NCI-H1105 treated with DMSO at 0.1 percent for 48 hours (cell line): ENCODE measurements at regions not wholly inside any gene's neighbourhood (a gene's known extent, or its start where the extent isn't known, plus 50 kb on each side); places are given as distances from the start of the nearest gene placed in this dataset.

Experiments used
- DNase-seq: peaks from one replicate; lab custom pipeline; 2025; lab: John Stamatoyannopoulos, UW

- DNase-seq, result no peak
Measured at GRCh38 chr4:19888587-19888986, 363.1 kb upstream of the SLIT2 start.

GRCh38 chr4:19883841-19884240, 367.9 kb upstream of the SLIT2 start:
- no peak for DNase-seq

DNA sequence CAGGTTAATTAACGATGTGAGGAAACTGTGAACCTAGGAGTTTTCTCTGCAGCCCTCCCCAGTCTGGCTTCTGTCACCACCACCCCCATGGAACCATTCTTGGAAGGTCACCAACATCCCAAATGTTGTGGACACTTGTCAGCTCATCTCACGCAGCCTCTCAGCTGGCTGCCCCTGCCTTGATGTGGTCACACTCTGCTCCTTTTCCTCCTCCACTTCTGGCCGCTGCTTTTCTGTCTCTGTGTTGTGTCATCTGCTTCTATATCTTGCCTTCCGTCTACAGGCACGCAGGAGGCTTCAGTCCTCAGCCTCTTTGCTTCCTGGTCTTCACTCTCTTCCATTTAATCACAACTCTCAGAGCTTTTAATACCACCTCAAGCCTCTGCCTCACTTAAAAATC, 371.5 kb upstream of the SLIT2 start:
- DNase-seq, result no peak

DNA sequence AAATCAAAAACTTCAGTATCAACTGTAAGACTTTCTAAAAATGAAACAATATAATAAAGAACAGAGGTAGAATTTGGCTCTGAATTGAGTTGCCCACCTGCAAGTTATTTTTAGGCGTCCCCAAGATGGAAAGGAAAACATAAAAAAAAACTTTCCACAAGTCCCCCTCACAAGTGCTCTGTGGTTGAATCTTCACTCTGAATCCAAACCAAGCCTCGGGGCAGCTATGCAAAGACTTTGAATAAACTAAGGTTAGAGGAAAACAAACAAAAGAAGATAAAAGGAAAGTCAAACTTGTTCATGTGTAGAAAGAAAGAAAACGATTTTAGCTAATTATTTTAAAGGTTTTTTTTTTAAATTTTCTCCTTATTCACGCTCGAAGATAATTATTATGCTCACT, 372.4 kb upstream of the SLIT2 start:
- DNase-seq, result no peak

GRCh38 chr4:19857991-19858390, 393.7 kb upstream of the SLIT2 start:
- DNase-seq, result no peak

- DNase-seq, result peak; percentile 1
Measured at GRCh38 chr4:19857380-19857779, 394.3 kb upstream of the SLIT2 start.

GRCh38 chr4:19850909-19851308, 400.8 kb upstream of the SLIT2 start:
- no peak for DNase-seq

GRCh38 chr4:19844446-19844845, 407.3 kb upstream of the SLIT2 start:
- no peak for DNase-seq

GRCh38 chr4:19842471-19842870, 409.2 kb upstream of the SLIT2 start:
- DNase-seq, result no peak

DNA sequence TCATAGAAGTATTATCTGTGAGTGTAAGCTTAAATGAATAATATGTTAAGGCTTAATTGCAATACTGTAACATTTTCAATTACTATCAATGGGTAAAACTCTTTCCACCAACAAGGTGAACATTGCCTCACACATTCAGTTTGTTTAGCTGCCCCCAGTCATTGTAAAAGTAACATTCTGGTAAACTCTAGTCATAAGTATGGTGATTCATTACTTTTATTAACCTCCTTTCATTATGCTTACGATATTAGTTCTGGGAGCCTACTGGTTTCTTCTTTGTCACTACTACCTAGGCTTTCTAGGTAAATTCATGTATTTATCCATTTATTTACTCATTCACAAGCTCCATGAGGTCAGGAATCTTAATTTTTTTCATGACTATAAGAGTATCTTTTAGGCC, 412.8 kb upstream of the SLIT2 start:
- no peak for DNase-seq

- no peak for DNase-seq
Measured at GRCh38 chr4:19835429-19835828, 416.3 kb upstream of the SLIT2 start.

DNA sequence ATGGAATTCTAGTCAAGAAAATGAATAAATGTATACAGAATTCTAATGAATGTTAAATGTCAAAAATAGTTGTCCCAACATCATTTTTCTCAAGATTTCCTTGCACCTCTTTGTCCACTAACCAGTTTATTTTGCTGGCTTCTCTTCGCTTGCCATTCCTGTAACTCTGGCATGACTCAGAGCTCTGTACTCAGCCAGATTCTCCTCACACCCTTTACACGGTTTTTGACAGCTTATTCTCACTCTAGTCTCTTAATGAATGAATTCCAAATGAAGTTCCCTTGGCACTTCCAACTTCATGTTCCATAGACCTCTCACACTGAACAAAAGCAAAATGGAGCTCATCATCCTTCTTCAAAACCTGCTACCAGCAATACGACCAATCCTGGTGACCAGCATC, 419.3 kb upstream of the SLIT2 start:
- no peak for DNase-seq

DNA sequence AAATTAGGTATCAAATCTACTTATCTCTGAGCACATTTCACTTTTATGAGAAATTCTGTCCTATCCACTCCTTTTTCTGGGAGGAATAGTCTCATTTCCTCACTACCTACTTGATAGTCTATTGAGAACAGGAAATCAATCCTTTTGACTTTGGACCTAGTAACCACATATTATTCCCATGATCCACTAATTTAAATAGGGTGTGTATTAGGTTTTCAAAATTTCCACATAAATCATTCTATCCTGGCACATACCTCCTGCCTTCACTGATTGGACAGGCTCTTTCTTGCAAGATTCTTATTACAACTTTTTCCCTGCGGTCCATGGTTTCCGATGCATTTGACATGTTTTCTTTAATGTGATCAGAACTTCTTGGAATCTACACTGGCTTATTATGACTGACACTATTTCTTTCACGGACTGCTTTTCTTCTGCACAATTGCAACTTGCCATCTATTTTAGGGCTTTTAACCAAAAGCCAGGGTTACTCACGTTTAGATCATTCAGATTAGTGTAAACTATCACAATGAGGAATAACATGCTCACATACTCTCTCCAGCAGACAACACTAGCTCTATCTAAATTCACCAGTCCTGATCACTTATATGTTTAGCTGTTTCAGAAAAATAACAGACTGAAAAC, 419.9 kb upstream of the SLIT2 start:
- DNase-seq, result no peak

GRCh38 chr4:19829101-19829500, 422.6 kb upstream of the SLIT2 start:
- DNase-seq, result no peak

DNA sequence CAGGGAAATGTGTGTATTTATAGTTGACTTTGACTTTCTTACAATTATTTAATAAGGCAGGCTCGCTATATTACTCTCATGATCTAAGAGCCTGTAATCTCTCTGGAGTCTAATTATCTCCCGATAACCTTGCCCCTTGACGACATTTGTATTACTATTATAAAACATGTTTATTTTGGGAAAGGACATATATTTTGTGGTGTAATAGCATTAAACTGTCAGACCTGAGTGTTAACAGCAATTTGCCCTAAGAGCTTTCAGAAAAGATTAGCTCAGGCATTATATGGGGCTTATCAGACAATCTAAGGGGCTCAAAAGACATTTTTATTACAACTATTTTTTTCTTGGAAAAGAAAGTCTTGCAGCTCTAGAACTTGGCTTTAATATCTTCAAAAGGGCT, 427.9 kb upstream of the SLIT2 start:
- DNase-seq, result peak; percentile 37

DNA sequence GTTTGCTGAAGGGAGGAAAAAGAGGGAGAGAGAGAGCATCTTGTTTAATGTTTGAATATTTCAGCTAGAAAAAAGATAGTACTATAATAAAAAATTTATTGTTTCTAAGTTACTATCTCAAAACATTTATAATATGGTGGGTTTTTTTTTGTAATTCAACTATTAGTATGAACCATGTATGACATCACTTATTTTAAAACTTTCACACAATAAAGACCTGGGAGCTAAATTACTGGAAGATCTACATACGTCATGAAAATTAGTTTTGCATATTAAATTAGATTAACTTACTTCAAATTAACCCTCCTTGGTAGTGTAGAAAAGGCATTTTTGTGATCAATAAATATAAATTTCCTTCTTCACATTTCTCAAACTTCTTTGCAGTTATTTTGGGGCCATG, 432.0 kb upstream of the SLIT2 start:
- DNase-seq, result no peak

DNA sequence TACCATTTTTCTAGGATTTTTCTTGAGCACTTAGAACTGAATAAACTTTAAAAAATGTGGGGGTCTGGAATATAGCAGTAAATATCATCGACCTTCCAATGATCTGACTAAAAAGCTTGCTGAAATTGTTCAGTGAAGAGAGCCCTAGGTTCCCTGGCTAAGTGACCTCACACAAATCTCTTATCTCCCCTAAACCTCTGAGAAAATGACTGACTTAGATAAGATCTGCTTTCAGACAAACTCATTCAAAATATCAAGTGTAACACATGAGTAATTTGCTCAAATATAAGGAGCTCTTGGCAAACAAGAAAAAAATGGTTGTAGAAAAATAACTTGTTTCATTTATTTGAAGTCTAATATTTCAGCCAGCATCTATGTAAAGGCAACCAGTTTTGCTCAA, 441.7 kb upstream of the SLIT2 start:
- DNase-seq, result no peak

GRCh38 chr4:19807505-19807904, 444.2 kb upstream of the SLIT2 start:
- DNase-seq, result no peak

- DNase-seq, result no peak
Measured at GRCh38 chr4:19806865-19807264, 444.8 kb upstream of the SLIT2 start.

- no peak for DNase-seq
Measured at GRCh38 chr4:19803406-19803805, 448.3 kb upstream of the SLIT2 start.

- DNase-seq, result no peak
Measured at GRCh38 chr4:19793831-19794230, 457.9 kb upstream of the SLIT2 start.

DNA sequence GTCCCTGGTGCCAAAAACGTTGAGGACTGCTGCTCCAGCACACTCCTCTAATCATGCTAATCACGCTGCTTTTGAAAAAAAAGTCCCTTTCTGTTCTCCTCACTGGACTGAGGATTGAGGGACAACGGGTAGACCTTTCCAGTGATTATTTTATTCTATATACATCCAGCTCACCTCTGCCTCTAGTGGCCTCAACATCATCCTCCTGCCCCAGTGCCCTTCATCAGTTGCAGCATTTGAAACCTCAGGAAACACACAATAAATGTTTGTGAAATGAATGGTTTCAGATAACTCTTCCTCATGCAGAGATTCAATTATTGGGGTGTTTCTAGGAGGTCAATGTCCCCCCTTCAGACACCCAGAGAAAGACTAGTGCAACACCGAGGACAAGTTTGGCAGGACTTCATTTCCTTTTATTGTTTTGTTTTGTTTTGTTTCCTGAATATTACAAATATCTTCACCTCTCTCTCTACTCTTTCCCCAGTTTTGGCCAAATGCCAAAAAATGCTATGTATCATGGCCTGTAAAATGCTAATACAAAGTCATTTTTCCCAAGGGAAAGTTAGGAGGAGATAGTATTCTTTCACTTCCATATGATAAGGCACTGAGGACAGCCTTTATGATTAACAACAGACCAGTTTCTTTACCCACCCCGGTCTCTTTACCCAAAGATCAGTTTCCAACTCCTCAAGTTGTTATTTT, 460.1 kb upstream of the SLIT2 start:
- DNase-seq, result no peak

DNA sequence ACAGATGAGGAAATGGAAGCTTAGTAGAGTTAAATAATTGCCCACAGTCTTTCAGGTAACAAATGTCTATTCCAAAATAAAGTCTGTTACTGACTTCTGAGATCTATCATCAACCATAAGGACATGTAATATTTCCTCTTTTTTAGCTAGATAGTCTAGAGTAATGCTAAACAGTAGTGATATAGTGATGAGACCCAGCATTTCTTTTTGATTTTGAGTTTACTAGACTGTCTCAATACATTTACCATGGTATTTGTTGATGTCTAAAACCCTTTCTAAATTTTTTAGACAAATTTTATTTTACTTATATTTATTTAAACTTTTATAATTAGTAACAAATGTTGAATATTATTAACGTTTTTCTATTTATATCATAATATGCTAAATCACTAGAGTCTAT, 465.1 kb upstream of the SLIT2 start:
- no peak for DNase-seq

- DNase-seq, result no peak
Measured at GRCh38 chr4:19783667-19784223, 468.0 kb upstream of the SLIT2 start.
